Activated CD4-positive, alpha-beta T cell treated with anti-CD3 and anti-CD28 coated beads, Interleukin-10, Interleukin-2, amounts not matched to agents 100 ng/mL and 50 ng/mL, durations not matched to agents 16 hours and 8 hours (primary cell): ENCODE measurements at regions not wholly inside any gene's neighbourhood (a gene's known extent, or its start where the extent isn't known, plus 50 kb on each side); places are given as distances from the start of the nearest gene placed in this dataset.

Experiments
- DNase-seq: peaks from one replicate; pipeline ENCODE4 v3.0.0-alpha.2; 2020

GRCh38 chr5:145345511-145346287 is 489.4 kb downstream of the PRELID2 start:
- no peak for DNase-seq

GRCh38 chr5:145341842-145342241 is 493.3 kb downstream of the PRELID2 start:
- no peak for DNase-seq

- DNase-seq, result no peak
Observed at GRCh38 chr5:145340099-145340498, 495.0 kb downstream of the PRELID2 start.

- DNase-seq, result no peak
Observed at GRCh38 chr5:145324767-145325479, 510.2 kb downstream of the PRELID2 start.

- DNase-seq, result no peak
Observed at GRCh38 chr5:145324101-145324500, 511.0 kb downstream of the PRELID2 start.

- no peak for DNase-seq
Observed at GRCh38 chr5:145316282-145316681, 518.9 kb downstream of the PRELID2 start.

- no peak for DNase-seq
Observed at GRCh38 chr5:145307866-145308382, 527.2 kb downstream of the PRELID2 start.

- DNase-seq, result no peak
Observed at GRCh38 chr5:145295236-145295835, 539.8 kb downstream of the PRELID2 start.

GRCh38 chr5:145294331-145294730 is 540.8 kb downstream of the PRELID2 start:
- DNase-seq, result no peak

GRCh38 chr5:145293716-145294115 is 541.4 kb downstream of the PRELID2 start:
- DNase-seq, result no peak

- DNase-seq, result no peak
Observed at GRCh38 chr5:145292278-145292677, 542.9 kb downstream of the PRELID2 start.

GRCh38 chr5:145283141-145283810 is 551.9 kb downstream of the PRELID2 start:
- DNase-seq, result no peak

- DNase-seq, result no peak
Observed at GRCh38 chr5:145280806-145281205, 554.3 kb downstream of the PRELID2 start.

- no peak for DNase-seq
Observed at GRCh38 chr5:145280214-145280613, 554.9 kb downstream of the PRELID2 start.

- no peak for DNase-seq
Observed at GRCh38 chr5:145260670-145261069, 574.5 kb downstream of the PRELID2 start.

- no peak for DNase-seq
Observed at GRCh38 chr5:145247745-145248040, 587.4 kb downstream of the PRELID2 start.

GRCh38 chr5:145246961-145247744 is 588.0 kb downstream of the PRELID2 start:
- DNase-seq, result no peak

GRCh38 chr5:145246379-145246778 is 588.8 kb downstream of the PRELID2 start:
- no peak for DNase-seq

- DNase-seq, result no peak
Observed at GRCh38 chr5:145245354-145245753, 589.8 kb downstream of the PRELID2 start.

- DNase-seq, result no peak
Observed at GRCh38 chr5:145244788-145245187, 590.4 kb downstream of the PRELID2 start.

- DNase-seq, result no peak
Observed at GRCh38 chr5:145244251-145244650, 590.9 kb downstream of the PRELID2 start.

- DNase-seq, result no peak
Observed at GRCh38 chr5:145243016-145243415, 592.1 kb downstream of the PRELID2 start.

- no peak for DNase-seq
Observed at GRCh38 chr5:145242551-145242950, 592.6 kb downstream of the PRELID2 start.
